Neural cell (in vitro differentiated cells): ENCODE measurements at regions not wholly inside any gene's neighbourhood (a gene's known extent, or its start where the extent isn't known, plus 50 kb on each side); places are given as distances from the start of the nearest gene placed in this dataset.

Experiments used
- H2AFZ ChIP-seq: fragments of 200-600, 300-800 bp; sonication (generic), shearing (Covaris generic); 2 replicates; pipeline ENCODE4 v1.6.0; 2014; ENCODE audit warnings: low read depth, mild to moderate bottlenecking, antibody characterized with exemption, low read length, moderate library complexity
- H3F3A ChIP-seq: fragments of 200-600 bp; shearing (Covaris generic); 2 replicates; pipeline ENCODE4 v1.6.1; 2016; ENCODE audit warnings: mild to moderate bottlenecking, moderate library complexity, mixed read lengths, antibody characterized with exemption, low read length; ENCODE audit not compliant: insufficient read depth, poor library complexity, severe bottlenecking
- H3K27ac ChIP-seq: fragments of 200-600, 300-800 bp; sonication (generic), shearing (Covaris generic); 2 replicates; pipeline ENCODE4 v1.5.1; 2014; ENCODE audit warnings: mild to moderate bottlenecking, low read length, moderate library complexity
- H3K27me3 ChIP-seq: fragments of 300-800, 200-600 bp; sonication (generic), shearing (Covaris generic); 2 replicates; pipeline ENCODE4 v1.6.0; 2014; ENCODE audit warnings: mild to moderate bottlenecking, low read depth, low read length, moderate library complexity; ENCODE audit not compliant: insufficient read depth
- H3K36me3 ChIP-seq: fragments of 300-800, 200-600 bp; sonication (generic), shearing (Covaris generic); 2 replicates; pipeline ENCODE4 v1.5.1; 2014; ENCODE audit warnings: mild to moderate bottlenecking, antibody characterized with exemption, low read length, moderate library complexity; ENCODE audit not compliant: insufficient read depth
- H3K4me2 ChIP-seq: fragments of 300-800, 200-600 bp; sonication (generic), shearing (Covaris generic); 2 replicates; pipeline ENCODE4 v1.6.0; 2014; ENCODE audit warnings: mild to moderate bottlenecking, low read length
- H3K4me3 ChIP-seq: fragments of 300-800, 200-600 bp; sonication (generic), shearing (Covaris generic); 2 replicates; pipeline ENCODE4 v1.5.1; 2014; ENCODE audit warnings: mild to moderate bottlenecking, low read length, moderate library complexity
- H3K79me2 ChIP-seq: fragments of 200-600 bp; shearing (Covaris generic); replicated peaks from 2 replicates; pipeline ENCODE4 v1.6.0; 2014; ENCODE audit warnings: mild to moderate bottlenecking, low read length, moderate library complexity; ENCODE audit not compliant: insufficient read depth
- H3K9ac ChIP-seq: fragments of 300-800, 200-600 bp; sonication (generic), shearing (Covaris generic); 2 replicates; pipeline ENCODE4 v1.6.1; 2016; ENCODE audit warnings: mild to moderate bottlenecking, low read length, mixed read lengths
- H3K9me2 ChIP-seq: fragments of 200-600 bp; shearing (Covaris generic); 2 replicates; pipeline ENCODE4 v1.6.1; 2016; ENCODE audit warnings: mild to moderate bottlenecking, low read length, mixed read lengths; ENCODE audit not compliant: insufficient read depth
- H3K9me3 ChIP-seq: fragments of 200-600, 300-800 bp; sonication (generic), shearing (Covaris generic); 2 replicates; pipeline ENCODE4 v1.6.1; 2016; ENCODE audit warnings: mild to moderate bottlenecking, mixed run types, low read length, moderate library complexity, mixed read lengths
- H4K20me1 ChIP-seq: fragments of 200-600 bp; shearing (Covaris generic); 2 replicates; pipeline ENCODE4 v1.6.1; 2016; ENCODE audit warnings: mild to moderate bottlenecking, mixed run types; ENCODE audit not compliant: insufficient read depth
- EP300 ChIP-seq: fragments of 450-650 bp; conservative IDR thresholded peaks from 2 replicates; pipeline ENCODE4 v1.6.1; 2014; ENCODE audit warnings: antibody characterized with exemption, mild to moderate bottlenecking, moderate library complexity; ENCODE audit not compliant: poor library complexity, severe bottlenecking
- EZH2 ChIP-seq: fragments of 200-600, 300-800 bp; shearing (Covaris generic), sonication (generic); IDR thresholded peaks from 2 replicates; pipeline ENCODE4 v1.6.1; 2014; ENCODE audit warnings: antibody characterized with exemption, low read length, borderline replicate concordance, mild to moderate bottlenecking; ENCODE audit not compliant: insufficient read depth, poor library complexity, severe bottlenecking
- MXI1 ChIP-seq: fragments of 450-650 bp; conservative IDR thresholded peaks from 2 replicates; pipeline ENCODE4 v1.6.1; 2014; ENCODE audit warnings: antibody characterized with exemption, mild to moderate bottlenecking; ENCODE audit not compliant: poor library complexity, severe bottlenecking
- POLR2AphosphoS5 ChIP-seq: IDR thresholded peaks from 2 replicates; pipeline ENCODE4 v1.6.1; 2012
- RAD21 ChIP-seq: fragments of 450-650 bp; conservative IDR thresholded peaks from 2 replicates; pipeline ENCODE4 v1.6.1; 2014; ENCODE audit warnings: antibody characterized with exemption, mild to moderate bottlenecking, moderate library complexity
- SMC3 ChIP-seq: fragments of 450-650 bp; conservative IDR thresholded peaks from 2 replicates; pipeline ENCODE4 v1.6.1; 2014; ENCODE audit warnings: antibody characterized with exemption, mild to moderate bottlenecking, moderate library complexity; ENCODE audit not compliant: poor library complexity
- TAF1 ChIP-seq: IDR thresholded peaks from 2 replicates; pipeline ENCODE4 v1.6.1; 2012; ENCODE audit warnings: low read depth
- TF ChIP-seq, protein P1 (sequence below): IDR thresholded peaks from 2 replicates; pipeline ENCODE4 v1.6.1; 2012; ENCODE audit warnings: borderline replicate concordance
- TF ChIP-seq, protein P2 (sequence below): fragments of 450-650 bp; IDR thresholded peaks from 2 replicates; pipeline ENCODE4 v1.5.1; 2014; ENCODE audit warnings: antibody characterized with exemption, mild to moderate bottlenecking, moderate library complexity; ENCODE audit not compliant: poor library complexity, severe bottlenecking

DNA sequence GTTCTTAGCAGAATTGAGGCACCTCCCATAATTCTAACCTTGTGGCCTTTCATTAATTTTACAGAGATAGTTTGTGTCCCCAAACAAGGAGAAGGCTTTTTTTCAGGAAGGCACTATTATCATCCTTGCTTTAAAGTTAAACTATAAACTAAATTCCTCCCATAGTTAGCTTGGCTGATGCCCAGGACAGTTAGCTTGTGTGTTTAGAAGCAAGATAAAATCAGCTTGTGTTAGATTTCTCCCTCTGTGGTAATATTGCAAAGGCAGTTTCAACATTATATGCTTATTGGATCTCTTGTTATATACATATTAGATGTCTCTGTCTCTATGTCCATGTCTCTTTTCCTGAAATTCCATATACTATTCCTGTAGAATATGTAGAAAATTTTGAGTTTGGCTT lies 342.7 kb downstream of the TBC1D4 start:
- H3F3A ChIP-seq, result no peaks in the 10 kb centered on the region

DNA sequence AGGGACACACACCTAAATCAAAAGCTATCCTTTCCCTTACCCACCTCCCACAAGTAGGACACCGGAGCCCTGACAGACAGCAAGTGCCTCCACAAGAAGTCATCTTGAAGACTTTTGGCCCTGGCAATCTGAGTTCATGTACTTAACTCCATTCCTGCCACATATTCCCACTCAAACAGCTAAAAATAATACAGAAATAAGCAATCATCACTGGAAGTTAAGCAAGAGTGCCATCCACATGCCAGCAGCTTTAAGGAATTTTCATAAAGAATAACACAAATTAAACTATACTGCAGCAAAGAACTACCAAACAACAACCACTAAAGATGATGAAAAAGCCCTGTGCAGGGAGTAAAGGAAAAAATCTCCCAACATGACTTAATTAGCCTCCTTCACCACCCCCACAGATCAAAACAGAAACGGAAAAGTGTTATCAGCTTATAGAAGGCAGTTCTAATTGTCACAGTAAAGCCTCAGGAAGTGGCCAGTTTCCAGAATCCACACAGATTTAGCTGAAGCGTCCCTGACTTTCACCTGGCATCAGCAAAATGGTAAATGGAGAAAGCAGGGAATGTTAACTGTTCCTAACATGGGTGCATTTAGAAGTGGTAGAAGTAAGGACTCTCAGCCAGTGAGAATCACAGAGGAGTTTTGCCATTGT lies 343.9 kb downstream of the TBC1D4 start:
- H3K27ac ChIP-seq, result no peak overlapping the region
- H3K9me2 ChIP-seq, result no peaks in the 10 kb centered on the region
- TF ChIP-seq EP300, result no peak
- TF ChIP-seq RAD21, result no peak
- TF ChIP-seq, protein P1, sequence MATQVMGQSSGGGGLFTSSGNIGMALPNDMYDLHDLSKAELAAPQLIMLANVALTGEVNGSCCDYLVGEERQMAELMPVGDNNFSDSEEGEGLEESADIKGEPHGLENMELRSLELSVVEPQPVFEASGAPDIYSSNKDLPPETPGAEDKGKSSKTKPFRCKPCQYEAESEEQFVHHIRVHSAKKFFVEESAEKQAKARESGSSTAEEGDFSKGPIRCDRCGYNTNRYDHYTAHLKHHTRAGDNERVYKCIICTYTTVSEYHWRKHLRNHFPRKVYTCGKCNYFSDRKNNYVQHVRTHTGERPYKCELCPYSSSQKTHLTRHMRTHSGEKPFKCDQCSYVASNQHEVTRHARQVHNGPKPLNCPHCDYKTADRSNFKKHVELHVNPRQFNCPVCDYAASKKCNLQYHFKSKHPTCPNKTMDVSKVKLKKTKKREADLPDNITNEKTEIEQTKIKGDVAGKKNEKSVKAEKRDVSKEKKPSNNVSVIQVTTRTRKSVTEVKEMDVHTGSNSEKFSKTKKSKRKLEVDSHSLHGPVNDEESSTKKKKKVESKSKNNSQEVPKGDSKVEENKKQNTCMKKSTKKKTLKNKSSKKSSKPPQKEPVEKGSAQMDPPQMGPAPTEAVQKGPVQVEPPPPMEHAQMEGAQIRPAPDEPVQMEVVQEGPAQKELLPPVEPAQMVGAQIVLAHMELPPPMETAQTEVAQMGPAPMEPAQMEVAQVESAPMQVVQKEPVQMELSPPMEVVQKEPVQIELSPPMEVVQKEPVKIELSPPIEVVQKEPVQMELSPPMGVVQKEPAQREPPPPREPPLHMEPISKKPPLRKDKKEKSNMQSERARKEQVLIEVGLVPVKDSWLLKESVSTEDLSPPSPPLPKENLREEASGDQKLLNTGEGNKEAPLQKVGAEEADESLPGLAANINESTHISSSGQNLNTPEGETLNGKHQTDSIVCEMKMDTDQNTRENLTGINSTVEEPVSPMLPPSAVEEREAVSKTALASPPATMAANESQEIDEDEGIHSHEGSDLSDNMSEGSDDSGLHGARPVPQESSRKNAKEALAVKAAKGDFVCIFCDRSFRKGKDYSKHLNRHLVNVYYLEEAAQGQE, result no peak
- no peak for TF ChIP-seq POLR2AphosphoS5
- TF ChIP-seq TAF1, result no peak
- TF ChIP-seq, protein P2, sequence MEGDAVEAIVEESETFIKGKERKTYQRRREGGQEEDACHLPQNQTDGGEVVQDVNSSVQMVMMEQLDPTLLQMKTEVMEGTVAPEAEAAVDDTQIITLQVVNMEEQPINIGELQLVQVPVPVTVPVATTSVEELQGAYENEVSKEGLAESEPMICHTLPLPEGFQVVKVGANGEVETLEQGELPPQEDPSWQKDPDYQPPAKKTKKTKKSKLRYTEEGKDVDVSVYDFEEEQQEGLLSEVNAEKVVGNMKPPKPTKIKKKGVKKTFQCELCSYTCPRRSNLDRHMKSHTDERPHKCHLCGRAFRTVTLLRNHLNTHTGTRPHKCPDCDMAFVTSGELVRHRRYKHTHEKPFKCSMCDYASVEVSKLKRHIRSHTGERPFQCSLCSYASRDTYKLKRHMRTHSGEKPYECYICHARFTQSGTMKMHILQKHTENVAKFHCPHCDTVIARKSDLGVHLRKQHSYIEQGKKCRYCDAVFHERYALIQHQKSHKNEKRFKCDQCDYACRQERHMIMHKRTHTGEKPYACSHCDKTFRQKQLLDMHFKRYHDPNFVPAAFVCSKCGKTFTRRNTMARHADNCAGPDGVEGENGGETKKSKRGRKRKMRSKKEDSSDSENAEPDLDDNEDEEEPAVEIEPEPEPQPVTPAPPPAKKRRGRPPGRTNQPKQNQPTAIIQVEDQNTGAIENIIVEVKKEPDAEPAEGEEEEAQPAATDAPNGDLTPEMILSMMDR, result no peak
- TF ChIP-seq EZH2, result no peak
- TF ChIP-seq SMC3, result no peak
- no peak for TF ChIP-seq MXI1
- H3K27me3 ChIP-seq, result no peaks in the 10 kb centered on the region
- H3K9ac ChIP-seq, result no peak overlapping the region
- no peak overlapping the region for H3K4me2 ChIP-seq
- H3K79me2 ChIP-seq, result no peaks in the 10 kb centered on the region
- no peaks in the 10 kb centered on the region for H3F3A ChIP-seq
- H3K9me3 ChIP-seq, result no peaks in the 10 kb centered on the region
- no peak overlapping the region for H2AFZ ChIP-seq
- H4K20me1 ChIP-seq, result no peaks in the 10 kb centered on the region
- H3K4me3 ChIP-seq, result no peak overlapping the region
- no peaks in the 10 kb centered on the region for H3K36me3 ChIP-seq

More for the DNA sequence above, 342.7 kb downstream of the TBC1D4 start:
- no peak for TF ChIP-seq TAF1
- TF ChIP-seq, protein P1, result no peak
- no peak for TF ChIP-seq RAD21
- TF ChIP-seq POLR2AphosphoS5, result no peak
- TF ChIP-seq EP300, result no peak
- TF ChIP-seq MXI1, result no peak
- TF ChIP-seq EZH2, result no peak
- TF ChIP-seq, protein P2, result no peak
- no peak for TF ChIP-seq SMC3
- H3K4me2 ChIP-seq, result no peak overlapping the region
- H2AFZ ChIP-seq, result no peak overlapping the region
- no peaks in the 10 kb centered on the region for H3K9me3 ChIP-seq
- no peak overlapping the region for H3K9ac ChIP-seq
- no peak overlapping the region for H3K27ac ChIP-seq
- no peaks in the 10 kb centered on the region for H3K79me2 ChIP-seq
- no peaks in the 10 kb centered on the region for H3K27me3 ChIP-seq
- no peaks in the 10 kb centered on the region for H3K36me3 ChIP-seq
- H3K4me3 ChIP-seq, result no peak overlapping the region
- no peaks in the 10 kb centered on the region for H3K9me2 ChIP-seq
- H4K20me1 ChIP-seq, result no peaks in the 10 kb centered on the region
